Smooth muscle cell (in vitro differentiated cells): ENCODE measurements at regions not wholly inside any gene's neighbourhood (a gene's known extent, or its start where the extent isn't known, plus 50 kb on each side); places are given as distances from the start of the nearest gene placed in this dataset.

Experiments used
- DNase-seq: peaks from one replicate; lab custom pipeline; 2025; ENCODE audit not compliant: unreplicated experiment; lab: John Stamatoyannopoulos, UW
- H2AFZ ChIP-seq: fragments of 200-600 bp; sonication (generic); 2 replicates; pipeline ENCODE4 v1.6.0; 2016; ENCODE audit warnings: antibody characterized with exemption, low read depth, mild to moderate bottlenecking
- H3F3A ChIP-seq: fragments of 200-600 bp; sonication (generic); 2 replicates; pipeline ENCODE4 v1.6.0; 2017; ENCODE audit warnings: antibody characterized with exemption, low read depth
- H3K27ac ChIP-seq: fragments of 200-600 bp; sonication (generic); 2 replicates; pipeline ENCODE4 v1.5.1; 2016; ENCODE audit warnings: low read depth, mild to moderate bottlenecking
- H3K27me3 ChIP-seq: fragments of 200-600 bp; sonication (generic); 2 replicates; pipeline ENCODE4 v1.6.1; 2016; ENCODE audit warnings: low read depth, mild to moderate bottlenecking
- H3K36me3 ChIP-seq: fragments of 200-600 bp; sonication (generic); 2 replicates; pipeline ENCODE4 v1.5.1; 2016; ENCODE audit warnings: low read depth
- H3K4me1 ChIP-seq: fragments of 200-600 bp; sonication (generic); 2 replicates; pipeline ENCODE4 v1.5.1; 2016; ENCODE audit warnings: low read depth
- H3K4me2 ChIP-seq: fragments of 200-600 bp; sonication (generic); 2 replicates; pipeline ENCODE4 v1.6.0; 2016; ENCODE audit warnings: mild to moderate bottlenecking
- H3K4me3 ChIP-seq: fragments of 200-600 bp; sonication (generic); 2 replicates; pipeline ENCODE4 v1.5.1; 2016; ENCODE audit warnings: mild to moderate bottlenecking
- H3K79me2 ChIP-seq: fragments of 200-600 bp; sonication (generic); 2 replicates; pipeline ENCODE4 v1.6.0; 2016; ENCODE audit warnings: low read depth, mild to moderate bottlenecking
- H3K9ac ChIP-seq: fragments of 200-600 bp; sonication (generic); 2 replicates; pipeline ENCODE4 v1.6.0; 2016; ENCODE audit warnings: low read depth
- H3K9me3 ChIP-seq: fragments of 200-600 bp; sonication (generic); replicated peaks from 2 replicates; pipeline ENCODE4 v1.5.1; 2016; ENCODE audit warnings: low read depth
- H4K20me1 ChIP-seq: fragments of 200-600 bp; sonication (generic); 2 replicates; pipeline ENCODE4 v1.6.0; 2016; ENCODE audit warnings: low read depth
- WGBS: methylation state at CpG from one replicate; pipeline ENCODE4 v1.1.7; 2016; ENCODE audit warnings: low lambda C conversion rate; 5-methylcytosine and 5-hydroxymethylcytosine counted together
- TF ChIP-seq, protein P1 (sequence below): fragments of 200-600 bp; sonication (generic); IDR thresholded peaks from 2 replicates; pipeline ENCODE4 v1.5.1; 2017; ENCODE audit warnings: borderline replicate concordance, mild to moderate bottlenecking, antibody characterized with exemption; ENCODE audit not compliant: insufficient read depth, poor library complexity, severe bottlenecking

DNA sequence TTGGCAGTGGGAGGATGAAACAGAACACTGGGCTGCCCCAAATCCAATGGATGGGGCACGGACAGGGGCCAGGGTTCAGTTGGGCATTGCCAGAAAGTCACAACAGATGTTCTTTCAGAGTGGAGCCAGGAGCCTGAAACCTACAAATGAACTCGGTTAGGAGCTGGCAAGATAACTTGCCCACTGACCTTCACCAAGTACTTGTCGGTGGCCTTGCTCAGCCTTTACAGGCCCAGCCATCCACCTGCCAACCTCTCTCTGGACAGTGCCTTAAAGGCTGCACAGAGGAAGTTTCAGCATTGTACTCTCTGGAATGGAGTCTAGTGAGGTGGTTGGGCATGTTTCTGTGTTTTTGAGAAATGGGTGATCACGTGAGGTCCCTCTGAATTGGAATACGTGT, 87.1 kb upstream of the USP9X start:
- Histone ChIP-seq H3K9ac (no peak overlapping the region), H3K79me2 (no peaks in the 10 kb centered on the region), H3K36me3 (no peaks in the 10 kb centered on the region), H3K4me2 (no peak overlapping the region), H3K27me3 (no peaks in the 10 kb centered on the region), H3K9me3 (no peaks in the 10 kb centered on the region), H4K20me1 (no peaks in the 10 kb centered on the region), H3K27ac (no peak overlapping the region), H3F3A (no peaks in the 10 kb centered on the region), H3K4me1 (peaks cover 3% of the 10 kb centered on the region), H3K4me3 (no peak overlapping the region), H2AFZ (no peak overlapping the region)
- TF ChIP-seq, protein P1, sequence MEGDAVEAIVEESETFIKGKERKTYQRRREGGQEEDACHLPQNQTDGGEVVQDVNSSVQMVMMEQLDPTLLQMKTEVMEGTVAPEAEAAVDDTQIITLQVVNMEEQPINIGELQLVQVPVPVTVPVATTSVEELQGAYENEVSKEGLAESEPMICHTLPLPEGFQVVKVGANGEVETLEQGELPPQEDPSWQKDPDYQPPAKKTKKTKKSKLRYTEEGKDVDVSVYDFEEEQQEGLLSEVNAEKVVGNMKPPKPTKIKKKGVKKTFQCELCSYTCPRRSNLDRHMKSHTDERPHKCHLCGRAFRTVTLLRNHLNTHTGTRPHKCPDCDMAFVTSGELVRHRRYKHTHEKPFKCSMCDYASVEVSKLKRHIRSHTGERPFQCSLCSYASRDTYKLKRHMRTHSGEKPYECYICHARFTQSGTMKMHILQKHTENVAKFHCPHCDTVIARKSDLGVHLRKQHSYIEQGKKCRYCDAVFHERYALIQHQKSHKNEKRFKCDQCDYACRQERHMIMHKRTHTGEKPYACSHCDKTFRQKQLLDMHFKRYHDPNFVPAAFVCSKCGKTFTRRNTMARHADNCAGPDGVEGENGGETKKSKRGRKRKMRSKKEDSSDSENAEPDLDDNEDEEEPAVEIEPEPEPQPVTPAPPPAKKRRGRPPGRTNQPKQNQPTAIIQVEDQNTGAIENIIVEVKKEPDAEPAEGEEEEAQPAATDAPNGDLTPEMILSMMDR, result no peak
- 92% methylated on average over 5 of the region's 5 CpGs for WGBS
- no peak for DNase-seq

DNA sequence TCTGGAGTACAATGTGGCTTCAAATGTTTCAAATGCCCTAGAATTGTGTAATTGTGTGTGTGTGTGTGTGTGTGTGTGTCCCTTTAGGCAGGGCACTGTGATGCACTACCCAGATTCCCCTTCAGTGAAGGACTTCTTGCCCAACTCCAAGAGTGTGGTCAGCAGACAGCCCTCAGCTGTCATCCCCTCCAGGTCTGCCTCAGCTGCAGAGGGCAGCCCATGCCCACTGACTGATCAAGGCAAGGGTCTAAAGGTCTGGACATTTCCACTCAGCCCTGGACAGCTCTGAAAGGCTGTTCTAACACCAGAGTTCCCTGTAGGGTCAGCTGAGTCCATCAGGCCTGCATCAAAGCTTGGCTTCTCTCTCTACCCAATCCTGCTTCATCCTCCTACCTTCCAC, 83.9 kb upstream of the USP9X start:
- no peaks in the 10 kb centered on the region for H3K36me3 ChIP-seq
- no peaks in the 10 kb centered on the region for H3K79me2 ChIP-seq
- no peak overlapping the region for H2AFZ ChIP-seq
- H3K9ac ChIP-seq, result no peak overlapping the region
- H3F3A ChIP-seq, result no peaks in the 10 kb centered on the region
- no peaks in the 10 kb centered on the region for H3K27me3 ChIP-seq
- TF ChIP-seq, protein P1, result no peak
- no peak for DNase-seq
- no peak overlapping the region for H3K4me2 ChIP-seq
- peaks cover 3% of the 10 kb centered on the region for H3K4me1 ChIP-seq
- no peak overlapping the region for H3K27ac ChIP-seq
- no peaks in the 10 kb centered on the region for H4K20me1 ChIP-seq
- H3K9me3 ChIP-seq, result no peaks in the 10 kb centered on the region
- no peak overlapping the region for H3K4me3 ChIP-seq

DNA sequence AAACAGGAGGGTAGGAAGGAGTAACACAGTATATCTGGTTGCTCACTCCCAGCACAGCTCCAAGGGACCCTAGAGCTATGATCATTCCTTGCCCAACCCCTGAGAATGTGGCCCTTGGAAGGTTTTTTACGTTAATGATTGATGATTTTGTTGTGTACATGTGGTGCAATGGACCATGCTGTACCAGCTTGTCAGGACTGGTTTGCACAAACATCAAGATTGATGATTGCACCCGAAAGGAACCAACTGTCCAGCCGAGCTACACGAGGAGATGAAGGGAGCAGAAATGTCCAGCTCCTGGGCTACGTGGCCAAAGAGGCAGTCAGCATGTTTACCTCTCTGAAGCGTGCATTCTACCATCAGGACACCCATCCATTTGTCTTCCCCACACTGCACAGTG, 83.2 kb upstream of the USP9X start:
- Histone ChIP-seq H3K36me3 (no peaks in the 10 kb centered on the region), H3F3A (no peaks in the 10 kb centered on the region), H3K27ac (no peak overlapping the region), H3K9me3 (no peaks in the 10 kb centered on the region), H3K9ac (no peak overlapping the region), H2AFZ (no peak overlapping the region), H4K20me1 (no peaks in the 10 kb centered on the region), H3K4me2 (no peak overlapping the region), H3K4me1 (peaks cover 3% of the 10 kb centered on the region), H3K27me3 (no peaks in the 10 kb centered on the region), H3K4me3 (no peak overlapping the region), H3K79me2 (no peaks in the 10 kb centered on the region)
- WGBS, result 80% methylated on average over 6 of the region's 6 CpGs
- DNase-seq, result no peak
- TF ChIP-seq, protein P1, result no peak

DNA sequence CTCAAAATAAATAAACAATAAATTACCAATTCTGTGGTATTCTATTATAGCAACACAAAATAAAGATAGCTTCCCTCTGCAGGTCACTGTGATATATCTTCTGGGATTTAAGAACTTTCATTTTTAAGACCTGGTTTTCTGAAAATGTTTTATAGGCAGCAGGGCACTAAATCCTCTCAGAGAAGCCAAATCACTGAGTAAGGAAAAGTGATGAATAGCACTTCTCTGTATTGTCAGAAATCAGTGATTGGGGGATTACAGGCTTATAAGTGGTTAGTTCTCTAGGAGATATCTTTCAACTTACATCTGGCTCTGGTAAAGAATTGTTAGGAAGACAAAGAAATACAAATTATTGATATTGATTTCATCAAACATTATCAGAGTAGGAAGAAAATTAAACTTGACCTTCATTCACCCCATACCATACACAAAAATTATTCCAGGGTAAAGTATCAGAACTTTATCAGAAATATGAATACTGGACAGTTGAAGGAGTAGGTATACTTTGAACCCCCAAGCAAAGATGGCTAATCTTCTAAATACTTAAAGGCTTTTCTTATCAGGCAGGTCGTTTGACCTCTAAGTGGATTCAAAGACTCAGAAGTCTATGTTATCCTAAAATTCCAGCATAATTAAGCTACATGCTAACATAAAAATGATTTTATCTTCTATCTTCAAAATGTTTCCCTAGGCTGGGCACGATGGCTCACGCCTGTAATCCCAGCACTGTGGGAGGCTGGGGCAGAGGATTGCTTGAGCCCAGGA, 81.6 kb upstream of the USP9X start:
- TF ChIP-seq, protein P1, result no peak
- H3K27ac ChIP-seq, result no peak overlapping the region
- H3K4me1 ChIP-seq, result no peaks in the 10 kb centered on the region
- no peaks in the 10 kb centered on the region for H4K20me1 ChIP-seq
- WGBS, result 43% methylated on average over 3 of the region's 3 CpGs
- no peak overlapping the region for H3K4me2 ChIP-seq
- no peaks in the 10 kb centered on the region for H3K36me3 ChIP-seq
- no peak overlapping the region for H3K4me3 ChIP-seq
- H3K79me2 ChIP-seq, result no peaks in the 10 kb centered on the region
- H3K9ac ChIP-seq, result no peak overlapping the region
- no peaks in the 10 kb centered on the region for H3K9me3 ChIP-seq
- DNase-seq, result no peak
- no peaks in the 10 kb centered on the region for H3K27me3 ChIP-seq
- H3F3A ChIP-seq, result no peaks in the 10 kb centered on the region
- H2AFZ ChIP-seq, result no peak overlapping the region
